OCI-LY7 (cell line): ENCODE measurements at regions not wholly inside any gene's neighbourhood (a gene's known extent, or its start where the extent isn't known, plus 50 kb on each side); places are given as distances from the start of the nearest gene placed in this dataset.

Experiments used
- BruUV-seq: library from RNA; stranded (reverse); fragments of 400-500 nt; replicated peaks from 2 replicates; lab custom pipeline; 2021; lab: Mats Ljungman, UMichigan
- CTCF ChIA-PET: fragments of 300-600 bp; sonication (Branson Sonifier 250); formaldehyde crosslinking; loops from one replicate; lab custom pipeline; 2022; ENCODE audit warnings: antibody characterized with exemption; ENCODE audit not compliant: unreplicated experiment; lab: Charles Lee
- POLR2A ChIA-PET: fragments of 300-600 bp; sonication (Branson Sonifier 250); formaldehyde crosslinking; loops from one replicate; lab custom pipeline; 2022; ENCODE audit warnings: antibody characterized with exemption; lab: Charles Lee
- DNase-seq: peaks from one replicate; pipeline ENCODE4 v3.0.0-alpha.2; 2015; ENCODE audit warnings: low spot score
- H2AFZ ChIP-seq: fragments of 200-600 bp; sonication (generic), shearing (Covaris generic); 2 replicates; pipeline ENCODE4 v1.6.1; 2014; ENCODE audit warnings: mild to moderate bottlenecking, antibody characterized with exemption, low read length, moderate library complexity
- H3K27ac ChIP-seq: fragments of 200-600 bp; sonication (generic); 2 replicates; pipeline ENCODE4 v1.5.1; 2014; ENCODE audit warnings: mixed run types, low read depth, mild to moderate bottlenecking, moderate library complexity, low read length, inconsistent platforms; ENCODE audit not compliant: poor library complexity, severe bottlenecking
- H3K36me3 ChIP-seq: fragments of 200-600 bp; sonication (generic); 2 replicates; pipeline ENCODE4 v1.6.1; 2014; ENCODE audit warnings: mild to moderate bottlenecking, antibody characterized with exemption, low read length, moderate library complexity, mixed read lengths; ENCODE audit not compliant: insufficient read depth
- H3K4me1 ChIP-seq: fragments of 200-600 bp; sonication (generic); 2 replicates; pipeline ENCODE4 v1.5.1; 2014; ENCODE audit warnings: mild to moderate bottlenecking, low read length; ENCODE audit not compliant: insufficient read depth, poor library complexity, severe bottlenecking
- H3K4me2 ChIP-seq: fragments of 200-600 bp; sonication (generic); 2 replicates; pipeline ENCODE4 v1.6.1; 2014; ENCODE audit warnings: mild to moderate bottlenecking, low read length
- H3K4me3 ChIP-seq: fragments of 200-600 bp; sonication (generic); 2 replicates; pipeline ENCODE4 v1.5.1; 2014; ENCODE audit warnings: mild to moderate bottlenecking, low read depth, low read length; ENCODE audit not compliant: poor library complexity, severe bottlenecking
- H3K79me2 ChIP-seq: fragments of 200-600 bp; sonication (generic); 2 replicates; pipeline ENCODE4 v1.6.1; 2016; ENCODE audit warnings: low read depth, mild to moderate bottlenecking, low read length, moderate library complexity, mixed read lengths; ENCODE audit not compliant: insufficient read depth
- H3K9me2 ChIP-seq: fragments of 200-600 bp; sonication (generic); 2 replicates; pipeline ENCODE4 v1.6.1; 2016; ENCODE audit warnings: mild to moderate bottlenecking, low read length, mixed read lengths; ENCODE audit not compliant: insufficient read depth
- H3K9me3 ChIP-seq: fragments of 200-600 bp; sonication (generic); 2 replicates; pipeline ENCODE4 v1.6.1; 2014; ENCODE audit warnings: mild to moderate bottlenecking, mixed run types, low read length, mixed read lengths
- H4K20me1 ChIP-seq: fragments of 200-600 bp; sonication (generic); 2 replicates; pipeline ENCODE4 v1.6.1; 2014; ENCODE audit warnings: mild to moderate bottlenecking, antibody characterized with exemption, low read length, moderate library complexity, mixed read lengths; ENCODE audit not compliant: insufficient read depth
- CTCF ChIP-seq: fragments of 200-600 bp; sonication (generic); conservative IDR thresholded peaks from 2 replicates; pipeline ENCODE4 v1.5.1; 2014; ENCODE audit warnings: mild to moderate bottlenecking, antibody characterized with exemption, low read length, moderate library complexity, mixed read lengths
- EZH2phosphoT487 ChIP-seq: fragments of 200-600 bp; sonication (generic); IDR thresholded peaks from 2 replicates; pipeline ENCODE4 v1.6.1; 2018; ENCODE audit warnings: low read depth, borderline replicate concordance, mild to moderate bottlenecking, mixed run types, antibody characterized with exemption, low read length, moderate library complexity, mixed read lengths
- intact Hi-C: fragments of 100-400 bp; cut with micrococcal nuclease; formaldehyde crosslinking; loops from one replicate; pipeline ENCODE4 v1.10.0; 2022; ENCODE audit not compliant: unreplicated experiment

DNA sequence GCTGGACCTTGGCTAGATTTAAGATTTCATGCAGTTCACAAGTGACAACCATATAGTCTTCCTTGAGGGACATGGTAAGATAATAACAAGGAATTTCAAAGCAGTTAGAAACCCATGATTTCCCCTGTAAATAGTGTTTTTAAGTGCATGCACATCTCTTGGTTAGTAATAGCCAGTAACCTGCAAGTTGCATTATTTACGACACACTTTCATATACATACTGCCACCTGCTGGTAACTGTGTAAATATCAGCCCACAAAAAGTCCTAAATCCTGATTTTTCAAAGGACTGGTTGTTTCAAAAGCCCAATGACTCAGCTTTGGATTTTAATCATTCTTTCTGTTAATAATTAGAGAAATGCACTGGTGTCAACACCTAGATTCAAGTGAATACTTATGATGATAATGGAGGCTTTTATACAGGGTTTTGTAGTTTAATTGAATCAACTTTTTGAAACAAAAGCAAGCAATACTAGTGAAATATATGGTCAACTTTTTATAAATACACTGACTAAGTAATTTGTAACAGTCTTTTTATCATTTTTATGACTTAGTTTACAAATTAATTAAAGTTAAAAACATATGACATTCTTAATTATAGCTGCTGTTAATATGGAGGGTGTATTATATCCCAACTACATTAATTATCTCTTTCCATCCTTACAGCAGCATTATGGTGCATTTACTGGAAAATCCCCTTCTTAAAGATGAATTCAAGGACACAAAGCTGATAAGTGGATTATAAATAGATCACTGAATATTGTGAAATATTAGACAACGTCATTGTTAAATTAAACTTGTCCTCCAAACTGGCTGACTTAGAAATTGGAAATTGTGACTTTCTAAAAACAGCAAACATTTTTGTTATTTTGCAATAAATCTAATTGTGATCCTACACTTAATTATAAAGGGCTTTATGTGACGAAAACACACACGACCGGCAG lies 367.7 kb upstream of the SEMA3D start:
- H3K36me3 ChIP-seq: no peaks in the 10 kb centered on the region
- no peak overlapping the region for H3K4me2 ChIP-seq
- H3K79me2 ChIP-seq: no peaks in the 10 kb centered on the region
- BruUV-seq: no TSS peak
- TF ChIP-seq CTCF: peak; percentile 87
- no peak for TF ChIP-seq EZH2phosphoT487
- intact Hi-C loops: loop anchor here (2.0 kb wide), 1 partner anchor 514 kb away; no protein-coding TSS in a partner anchor
- no peaks in the 10 kb centered on the region for H3K9me2 ChIP-seq
- ChIA-PET CTCF (no interaction called here), POLR2A (no interaction called here)
- H3K27ac ChIP-seq: no peak overlapping the region
- peak; percentile 61 for DNase-seq
- H3K9me3 ChIP-seq: no peaks in the 10 kb centered on the region
- H3K4me1 ChIP-seq: no peaks in the 10 kb centered on the region
- no peak overlapping the region for H3K4me3 ChIP-seq
- H2AFZ ChIP-seq: no peak overlapping the region
- H4K20me1 ChIP-seq: no peaks in the 10 kb centered on the region

DNA sequence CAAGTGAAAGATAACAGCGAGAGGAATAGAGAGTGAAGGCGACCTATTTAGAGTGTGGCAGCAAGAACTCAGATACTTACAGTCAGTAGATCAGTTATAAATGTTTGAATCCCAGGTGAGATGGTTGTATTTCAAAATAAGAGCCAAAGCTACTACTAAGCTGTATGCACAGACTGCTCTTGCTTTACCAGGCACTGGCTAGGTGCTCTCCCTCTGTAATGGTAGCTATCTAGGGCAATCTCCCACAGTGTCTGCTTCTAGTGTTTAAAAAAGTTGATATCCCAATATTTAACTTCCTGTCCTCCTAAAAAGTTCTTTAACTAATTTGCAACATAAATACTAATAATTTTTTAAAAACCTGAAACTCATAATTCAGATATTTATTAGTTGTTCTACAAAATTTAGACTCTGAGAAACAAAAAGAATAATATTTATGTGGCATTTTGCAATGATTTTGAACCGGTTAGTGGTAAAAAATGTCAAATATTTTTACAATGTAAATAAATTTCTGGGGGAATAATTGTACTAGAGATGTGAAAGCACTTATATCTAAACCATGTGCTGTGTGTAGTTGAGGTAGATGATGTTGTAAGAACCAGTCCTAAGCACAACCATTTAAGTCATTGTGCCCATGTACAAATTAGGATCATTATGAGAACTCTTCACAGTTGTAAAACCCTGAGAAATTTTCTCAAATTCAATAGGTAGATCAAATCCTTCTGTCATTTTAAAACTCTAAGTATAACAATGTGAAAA lies 349.3 kb upstream of the SEMA3D start:
- POLR2A ChIA-PET: no interaction called here
- H3K79me2 ChIP-seq: no peaks in the 10 kb centered on the region
- no peaks in the 10 kb centered on the region for H3K9me3 ChIP-seq
- H3K9me2 ChIP-seq: no peaks in the 10 kb centered on the region
- CTCF ChIA-PET: no interaction called here
- no peak for DNase-seq
- no peaks in the 10 kb centered on the region for H4K20me1 ChIP-seq
- H3K27ac ChIP-seq: no peak overlapping the region
- no peaks in the 10 kb centered on the region for H3K4me1 ChIP-seq
- H3K4me2 ChIP-seq: no peak overlapping the region
- intact Hi-C loops: no loop called here
- BruUV-seq: no TSS peak
- no peaks in the 10 kb centered on the region for H3K36me3 ChIP-seq
- TF ChIP-seq EZH2phosphoT487: no peak
- TF ChIP-seq CTCF: no peak
- H3K4me3 ChIP-seq: no peak overlapping the region
- no peak overlapping the region for H2AFZ ChIP-seq
